Neural progenitor cell (in vitro differentiated cells): ENCODE measurements at regions not wholly inside any gene's neighbourhood (a gene's known extent, or its start where the extent isn't known, plus 50 kb on each side); places are given as distances from the start of the nearest gene placed in this dataset.

Source experiments
- DNase-seq: peaks from one replicate; pipeline ENCODE4 v3.0.0-alpha.2; 2016; ENCODE audit warnings: low spot score
- H2AFZ ChIP-seq: fragments of 200-600 bp; sonication (generic); replicated peaks from 2 replicates; pipeline ENCODE4 v1.6.1; 2016; ENCODE audit warnings: antibody characterized with exemption
- H3F3A ChIP-seq: fragments of 200-600 bp; sonication (generic); 2 replicates; pipeline ENCODE4 v1.6.1; 2016; ENCODE audit warnings: antibody characterized with exemption, low read depth
- H3K27ac ChIP-seq: fragments of 200-600 bp; sonication (generic); 2 replicates; pipeline ENCODE4 v1.5.1; 2016; ENCODE audit warnings: mild to moderate bottlenecking
- H3K27me3 ChIP-seq: fragments of 200-600 bp; sonication (generic); 2 replicates; pipeline ENCODE4 v1.6.1; 2016; ENCODE audit warnings: mild to moderate bottlenecking, moderate library complexity
- H3K36me3 ChIP-seq: fragments of 200-600 bp; sonication (generic); 2 replicates; pipeline ENCODE4 v1.5.1; 2016
- H3K4me1 ChIP-seq: fragments of 200-600 bp; sonication (generic); 2 replicates; pipeline ENCODE4 v1.6.1; 2016; ENCODE audit warnings: mixed run types
- H3K4me2 ChIP-seq: fragments of 200-600 bp; sonication (generic); 2 replicates; pipeline ENCODE4 v1.6.1; 2016
- H3K4me3 ChIP-seq: fragments of 200-600 bp; sonication (generic); 2 replicates; pipeline ENCODE4 v1.5.1; 2016
- H3K79me2 ChIP-seq: fragments of 200-600 bp; sonication (generic); 2 replicates; pipeline ENCODE4 v1.6.1; 2016; ENCODE audit warnings: low read depth
- H3K9ac ChIP-seq: fragments of 200-600 bp; sonication (generic); 2 replicates; pipeline ENCODE4 v1.6.1; 2016
- H3K9me3 ChIP-seq: fragments of 200-600 bp; sonication (generic); 2 replicates; pipeline ENCODE4 v1.5.1; 2016; ENCODE audit warnings: low read depth
- H4K20me1 ChIP-seq: fragments of 200-600 bp; sonication (generic); 2 replicates; pipeline ENCODE4 v1.6.1; 2016; ENCODE audit warnings: low read depth
- H3K27ac Mint-ChIP-seq: 3 replicates; pipeline ENCODE4 v1.8.0; 2021; ENCODE audit warnings: mixed read lengths
- H3K27me3 Mint-ChIP-seq: 2 replicates; pipeline ENCODE4 v1.8.0; 2022; ENCODE audit warnings: low read depth, mild to moderate bottlenecking, inconsistent platforms, moderate library complexity, mixed read lengths; ENCODE audit not compliant: insufficient read depth
- H3K36me3 Mint-ChIP-seq: 3 replicates; pipeline ENCODE4 v1.8.0; 2021; ENCODE audit warnings: mixed read lengths
- H3K4me1 Mint-ChIP-seq: 3 replicates; pipeline ENCODE4 v1.8.0; 2021; ENCODE audit warnings: mixed read lengths
- H3K4me3 Mint-ChIP-seq: 3 replicates; pipeline ENCODE4 v1.8.0; 2021; ENCODE audit warnings: mild to moderate bottlenecking, moderate library complexity, mixed read lengths
- H3K9me3 Mint-ChIP-seq: 3 replicates; pipeline ENCODE4 v1.8.0; 2020; ENCODE audit warnings: mixed read lengths
- CTCF ChIP-seq: fragments of 200-600 bp; sonication (generic); IDR thresholded peaks from 2 replicates; pipeline ENCODE4 v1.5.1; 2017; ENCODE audit warnings: antibody characterized with exemption, mild to moderate bottlenecking
- EZH2 ChIP-seq: fragments of 200-600 bp; sonication (generic); IDR thresholded peaks from 2 replicates; pipeline ENCODE4 v1.6.1; 2017; ENCODE audit warnings: antibody characterized with exemption, mild to moderate bottlenecking, moderate library complexity
- EZH2phosphoT487 ChIP-seq: fragments of 200-600 bp; sonication (generic); IDR thresholded peaks from 2 replicates; pipeline ENCODE4 v1.6.1; 2017; ENCODE audit warnings: antibody characterized with exemption

GRCh38 chr2:220876080-220876824 is 695.9 kb downstream of the EPHA4 start:
- Histone ChIP-seq H3K27ac (no peak overlapping the region), H3F3A (no peaks in the 10 kb centered on the region), H3K4me2 (no peak overlapping the region), H3K36me3 (no peaks in the 10 kb centered on the region), H2AFZ (no peak overlapping the region), H3K4me3 (no peak overlapping the region), H3K4me1 (no peaks in the 10 kb centered on the region), H4K20me1 (no peaks in the 10 kb centered on the region), H3K9me3 (no peaks in the 10 kb centered on the region), H3K79me2 (no peaks in the 10 kb centered on the region), H3K27me3 (no peaks in the 10 kb centered on the region), H3K9ac (no peak overlapping the region)
- no peak for DNase-seq
- H3K9me3 Mint-ChIP-seq = peaks cover 3% of the 10 kb centered on the region
- H3K36me3 Mint-ChIP-seq = no peaks in the 10 kb centered on the region
- no peaks in the 10 kb centered on the region for H3K4me1 Mint-ChIP-seq
- H3K27ac Mint-ChIP-seq = no peak overlapping the region
- H3K4me3 Mint-ChIP-seq = no peak overlapping the region
- TF ChIP-seq EZH2phosphoT487 (no peak), CTCF (no peak)
- no peaks in the 10 kb centered on the region for H3K27me3 Mint-ChIP-seq

GRCh38 chr2:220877491-220877890 is 694.6 kb downstream of the EPHA4 start:
- Histone ChIP-seq H3F3A (no peaks in the 10 kb centered on the region), H3K4me3 (no peak overlapping the region), H3K27ac (no peak overlapping the region), H4K20me1 (no peaks in the 10 kb centered on the region), H3K9me3 (no peaks in the 10 kb centered on the region), H3K9ac (no peak overlapping the region), H3K4me2 (no peak overlapping the region), H3K27me3 (no peaks in the 10 kb centered on the region), H2AFZ (no peak overlapping the region), H3K4me1 (no peaks in the 10 kb centered on the region), H3K79me2 (no peaks in the 10 kb centered on the region), H3K36me3 (no peaks in the 10 kb centered on the region)
- Mint-ChIP-seq H3K27me3 (no peaks in the 10 kb centered on the region), H3K36me3 (no peaks in the 10 kb centered on the region), H3K4me3 (no peak overlapping the region), H3K4me1 (no peaks in the 10 kb centered on the region), H3K27ac (no peak overlapping the region), H3K9me3 (peaks cover 3% of the 10 kb centered on the region)
- DNase-seq = no peak
- TF ChIP-seq EZH2phosphoT487 (no peak), CTCF (no peak), EZH2 (no peak)

- Histone ChIP-seq H4K20me1 (no peaks in the 10 kb centered on the region), H3K27me3 (no peaks in the 10 kb centered on the region), H3K4me3 (no peak overlapping the region), H3K4me1 (no peaks in the 10 kb centered on the region), H3F3A (no peaks in the 10 kb centered on the region), H3K36me3 (no peaks in the 10 kb centered on the region), H3K79me2 (no peaks in the 10 kb centered on the region), H3K27ac (no peak overlapping the region), H3K9ac (no peak overlapping the region), H3K4me2 (no peak overlapping the region), H2AFZ (no peak overlapping the region), H3K9me3 (no peaks in the 10 kb centered on the region)
- Mint-ChIP-seq H3K9me3 (peaks cover 3% of the 10 kb centered on the region), H3K27ac (no peak overlapping the region), H3K4me3 (no peak overlapping the region), H3K4me1 (no peaks in the 10 kb centered on the region), H3K36me3 (no peaks in the 10 kb centered on the region), H3K27me3 (no peaks in the 10 kb centered on the region)
- no peak for DNase-seq
- TF ChIP-seq CTCF (no peak), EZH2phosphoT487 (no peak), EZH2 (no peak)
Observed at GRCh38 chr2:220877897-220878296, 694.2 kb downstream of the EPHA4 start.
